ENCODE measurements at regions not wholly inside any gene's neighbourhood (a gene's known extent, or its start where the extent isn't known, plus 50 kb on each side); places are given as distances from the start of the nearest gene placed in this dataset.

- no peak for DNase-seq
These were observed 315.8 kb downstream of the SH3GL2 start for GRCh38 chr9:17894501-17895160.

- DNase-seq: no peak
These were observed 321.7 kb downstream of the SH3GL2 start for GRCh38 chr9:17900606-17901005.

- no peak for DNase-seq
These were observed 326.5 kb downstream of the SH3GL2 start for GRCh38 chr9:17905366-17905765.

- DNase-seq: no peak
These were observed 326.9 kb downstream of the SH3GL2 start for GRCh38 chr9:17905781-17906175.

- no peak for DNase-seq
These were observed 327.4 kb downstream of the SH3GL2 start for GRCh38 chr9:17906176-17906840.

- DNase-seq: no peak
These were observed 328.2 kb downstream of the SH3GL2 start for GRCh38 chr9:17906841-17907778.

- no peak for DNase-seq
These were observed 329.1 kb downstream of the SH3GL2 start for GRCh38 chr9:17907779-17908508.

- DNase-seq: no peak
These were observed 347.4 kb downstream of the SH3GL2 start for GRCh38 chr9:17926246-17926645.

GRCh38 chr9:17927616-17928015, 348.8 kb downstream of the SH3GL2 start:
- no peak for DNase-seq

- DNase-seq: no peak
These were observed 349.4 kb downstream of the SH3GL2 start for GRCh38 chr9:17928228-17928627.

- DNase-seq: no peak
These were observed 349.9 kb downstream of the SH3GL2 start for GRCh38 chr9:17928768-17929167.

GRCh38 chr9:17929506-17929905, 350.6 kb downstream of the SH3GL2 start:
- no peak for DNase-seq

- no peak for DNase-seq
These were observed 351.2 kb downstream of the SH3GL2 start for GRCh38 chr9:17930071-17930470.

GRCh38 chr9:17936365-17936764, 357.5 kb downstream of the SH3GL2 start:
- DNase-seq: no peak

GRCh38 chr9:17938035-17938655, 359.3 kb downstream of the SH3GL2 start:
- no peak for DNase-seq

GRCh38 chr9:17942498-17942897, 363.6 kb downstream of the SH3GL2 start:
- DNase-seq: no peak

GRCh38 chr9:17955409-17955808, 376.5 kb downstream of the SH3GL2 start:
- DNase-seq: no peak

- no peak for DNase-seq
These were observed 379.5 kb downstream of the SH3GL2 start for GRCh38 chr9:17958363-17958762.

GRCh38 chr9:17962747-17963146, 383.9 kb downstream of the SH3GL2 start:
- DNase-seq: no peak

- DNase-seq: no peak
These were observed 384.6 kb downstream of the SH3GL2 start for GRCh38 chr9:17963498-17963897.

- no peak for DNase-seq
These were observed 388.9 kb downstream of the SH3GL2 start for GRCh38 chr9:17967731-17968130.

GRCh38 chr9:17969232-17969631, 390.4 kb downstream of the SH3GL2 start:
- no peak for DNase-seq

- no peak for DNase-seq
These were observed 391.4 kb downstream of the SH3GL2 start for GRCh38 chr9:17970277-17970676.
